ENCODE measurements at regions not wholly inside any gene's neighbourhood (a gene's known extent, or its start where the extent isn't known, plus 50 kb on each side); places are given as distances from the start of the nearest gene placed in this dataset.

DNA sequence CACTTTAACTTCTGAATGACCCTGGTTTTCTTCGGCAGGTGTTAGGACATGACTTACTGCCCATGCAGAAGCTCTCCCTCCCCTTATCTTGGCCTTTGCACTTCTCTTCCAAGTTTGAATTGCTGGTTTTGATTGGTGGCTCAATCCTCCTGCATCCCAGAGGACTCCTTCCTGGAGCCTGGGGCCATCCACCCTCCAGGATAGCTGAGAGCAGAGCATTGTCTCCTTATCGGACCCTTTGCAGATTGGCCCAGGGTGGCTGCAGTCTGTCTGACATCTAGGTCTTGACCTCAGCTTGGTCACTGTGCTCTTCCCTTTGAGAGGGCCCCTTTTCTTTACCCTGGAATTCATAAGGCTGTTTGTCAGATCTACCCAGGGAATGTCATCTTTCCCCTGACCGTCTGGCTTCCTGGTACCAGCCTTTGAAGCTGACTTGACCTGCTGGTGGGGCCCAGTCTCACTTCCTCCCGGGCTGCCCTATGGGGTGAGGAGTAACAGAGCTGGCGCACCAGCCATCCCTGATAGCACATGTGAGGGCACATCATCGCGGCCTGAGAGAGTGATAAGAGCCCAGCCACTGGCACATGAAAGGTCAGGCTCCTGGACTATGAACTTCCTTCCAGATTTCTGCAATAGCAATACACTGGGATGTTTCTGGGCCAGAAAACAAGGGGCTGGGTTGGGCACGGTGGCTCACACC is 172.9 kb upstream of the UBL3 start:
- TF ChIP-seq, protein P1, sequence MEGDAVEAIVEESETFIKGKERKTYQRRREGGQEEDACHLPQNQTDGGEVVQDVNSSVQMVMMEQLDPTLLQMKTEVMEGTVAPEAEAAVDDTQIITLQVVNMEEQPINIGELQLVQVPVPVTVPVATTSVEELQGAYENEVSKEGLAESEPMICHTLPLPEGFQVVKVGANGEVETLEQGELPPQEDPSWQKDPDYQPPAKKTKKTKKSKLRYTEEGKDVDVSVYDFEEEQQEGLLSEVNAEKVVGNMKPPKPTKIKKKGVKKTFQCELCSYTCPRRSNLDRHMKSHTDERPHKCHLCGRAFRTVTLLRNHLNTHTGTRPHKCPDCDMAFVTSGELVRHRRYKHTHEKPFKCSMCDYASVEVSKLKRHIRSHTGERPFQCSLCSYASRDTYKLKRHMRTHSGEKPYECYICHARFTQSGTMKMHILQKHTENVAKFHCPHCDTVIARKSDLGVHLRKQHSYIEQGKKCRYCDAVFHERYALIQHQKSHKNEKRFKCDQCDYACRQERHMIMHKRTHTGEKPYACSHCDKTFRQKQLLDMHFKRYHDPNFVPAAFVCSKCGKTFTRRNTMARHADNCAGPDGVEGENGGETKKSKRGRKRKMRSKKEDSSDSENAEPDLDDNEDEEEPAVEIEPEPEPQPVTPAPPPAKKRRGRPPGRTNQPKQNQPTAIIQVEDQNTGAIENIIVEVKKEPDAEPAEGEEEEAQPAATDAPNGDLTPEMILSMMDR (IDR thresholded peaks at IDR 0.05; ENCODE audit: low read depth, low read length), result no peak
- in situ Hi-C loops (cut with HindIII; ENCODE audit: low sequenced_read_pairs), result no loop called here
- no peak for DNase-seq (ENCODE audit: low read depth, low spot score)
- H3K4me3 ChIP-seq (ENCODE audit: low read depth, low read length), result no peak overlapping the region

DNA sequence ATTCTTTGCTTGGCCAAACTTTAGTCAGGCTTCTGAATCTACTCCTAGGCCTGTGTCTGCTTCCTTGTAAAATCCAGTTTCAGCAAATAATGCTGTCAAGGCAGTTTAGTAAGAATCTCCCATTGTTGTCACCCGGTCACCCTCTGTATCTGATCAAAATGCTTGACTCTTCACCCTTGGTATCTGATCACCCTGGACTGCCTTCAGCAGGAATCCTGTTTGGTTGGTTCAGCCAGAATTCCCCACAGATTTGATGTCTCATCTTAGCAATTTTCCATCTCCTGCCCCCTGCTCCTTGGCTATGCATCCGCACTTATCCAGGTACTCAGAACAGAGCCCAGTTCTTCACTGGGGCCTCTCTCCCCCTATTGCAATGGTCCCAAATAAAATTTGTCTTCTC is 172.4 kb upstream of the UBL3 start:
- TF ChIP-seq, protein P1 (IDR thresholded peaks at IDR 0.05; ENCODE audit: low read depth, low read length), result no peak
- no peak overlapping the region for H3K4me3 ChIP-seq (ENCODE audit: low read depth, low read length)
- DNase-seq (ENCODE audit: low read depth, low spot score), result no peak
- in situ Hi-C loops (cut with HindIII; ENCODE audit: low sequenced_read_pairs), result no loop called here

DNA sequence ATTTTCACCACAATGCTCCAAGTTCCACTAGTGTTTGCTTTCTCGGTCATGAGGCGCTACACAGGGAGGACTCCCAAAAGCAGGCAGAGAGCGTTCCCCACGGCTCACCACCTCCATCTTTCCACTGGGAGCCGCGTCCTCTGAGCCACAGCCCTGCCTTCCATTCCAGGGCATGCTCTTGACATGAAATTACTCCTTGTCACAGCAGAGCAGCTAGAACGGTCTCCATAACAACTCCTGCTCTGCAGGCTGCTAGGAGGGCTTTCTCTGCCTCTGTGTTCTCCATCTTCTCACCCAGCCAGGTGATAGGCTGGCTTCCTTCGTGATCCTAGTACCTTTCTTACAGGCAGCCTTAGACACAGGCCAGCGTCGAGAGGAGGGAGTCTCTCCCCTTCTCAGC is 171.8 kb upstream of the UBL3 start:
- in situ Hi-C loops (cut with HindIII; ENCODE audit: low sequenced_read_pairs), result no loop called here
- TF ChIP-seq, protein P1 (IDR thresholded peaks at IDR 0.05; ENCODE audit: low read depth, low read length), result no peak
- no peak overlapping the region for H3K4me3 ChIP-seq (ENCODE audit: low read depth, low read length)
- no peak for DNase-seq (ENCODE audit: low read depth, low spot score)

DNA sequence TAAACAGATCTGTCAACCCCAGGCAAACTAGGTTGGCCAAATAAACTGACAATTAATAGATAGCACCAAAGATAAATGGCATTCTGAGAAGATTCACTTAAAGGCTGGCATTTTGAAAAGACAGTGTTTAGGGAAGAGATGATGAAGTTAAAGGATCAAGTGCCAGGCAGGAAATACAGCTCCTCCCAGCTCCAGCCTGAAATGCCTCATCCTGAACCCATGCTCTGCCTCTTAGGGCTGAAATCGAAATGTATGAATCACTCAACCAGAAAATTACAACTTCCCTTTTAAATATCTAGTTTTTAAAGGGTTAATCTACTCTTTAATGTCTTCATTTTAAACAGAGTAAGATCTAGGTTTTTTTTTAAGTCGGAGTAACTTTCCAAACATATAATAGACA is 171.2 kb upstream of the UBL3 start:
- DNase-seq (ENCODE audit: low read depth, low spot score), result no peak
- in situ Hi-C loops (cut with HindIII; ENCODE audit: low sequenced_read_pairs), result no loop called here
- H3K4me3 ChIP-seq (ENCODE audit: low read depth, low read length), result no peak overlapping the region
- TF ChIP-seq, protein P1 (IDR thresholded peaks at IDR 0.05; ENCODE audit: low read depth, low read length), result no peak

DNA sequence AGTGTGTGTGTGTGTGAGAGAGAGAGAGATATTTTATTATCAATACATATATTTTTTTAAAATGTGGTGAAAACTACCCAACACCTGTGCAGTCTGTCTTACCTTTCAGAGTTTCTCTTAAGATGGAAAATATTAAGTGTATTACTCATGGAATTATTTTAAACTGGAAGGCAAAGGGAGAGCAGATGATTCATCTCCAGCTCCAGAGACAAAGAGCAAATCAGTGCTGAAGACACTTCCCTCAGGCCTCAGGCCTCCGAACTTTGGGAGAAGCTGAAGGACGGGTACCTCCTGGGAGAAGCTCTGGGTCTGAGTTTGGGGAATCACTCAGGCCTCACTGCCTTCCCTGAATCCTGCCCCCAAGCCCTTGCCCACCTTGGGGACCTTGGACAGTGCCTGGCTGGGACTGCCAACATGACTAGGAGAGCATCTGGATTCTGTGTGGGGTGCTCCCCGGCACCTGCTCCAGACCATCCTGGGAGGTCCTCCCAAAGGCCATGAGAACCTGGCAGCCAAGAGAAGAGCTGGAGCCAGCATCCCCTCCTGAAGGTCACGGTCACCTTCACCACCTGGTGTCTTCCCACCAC is 170.4 kb upstream of the UBL3 start:
- no peak overlapping the region for H3K4me3 ChIP-seq (ENCODE audit: low read depth, low read length)
- DNase-seq (ENCODE audit: low read depth, low spot score), result peak; percentile 33
- TF ChIP-seq, protein P1 (IDR thresholded peaks at IDR 0.05; ENCODE audit: low read depth, low read length), result no peak
- in situ Hi-C loops (cut with HindIII; ENCODE audit: low sequenced_read_pairs), result no loop called here

DNA sequence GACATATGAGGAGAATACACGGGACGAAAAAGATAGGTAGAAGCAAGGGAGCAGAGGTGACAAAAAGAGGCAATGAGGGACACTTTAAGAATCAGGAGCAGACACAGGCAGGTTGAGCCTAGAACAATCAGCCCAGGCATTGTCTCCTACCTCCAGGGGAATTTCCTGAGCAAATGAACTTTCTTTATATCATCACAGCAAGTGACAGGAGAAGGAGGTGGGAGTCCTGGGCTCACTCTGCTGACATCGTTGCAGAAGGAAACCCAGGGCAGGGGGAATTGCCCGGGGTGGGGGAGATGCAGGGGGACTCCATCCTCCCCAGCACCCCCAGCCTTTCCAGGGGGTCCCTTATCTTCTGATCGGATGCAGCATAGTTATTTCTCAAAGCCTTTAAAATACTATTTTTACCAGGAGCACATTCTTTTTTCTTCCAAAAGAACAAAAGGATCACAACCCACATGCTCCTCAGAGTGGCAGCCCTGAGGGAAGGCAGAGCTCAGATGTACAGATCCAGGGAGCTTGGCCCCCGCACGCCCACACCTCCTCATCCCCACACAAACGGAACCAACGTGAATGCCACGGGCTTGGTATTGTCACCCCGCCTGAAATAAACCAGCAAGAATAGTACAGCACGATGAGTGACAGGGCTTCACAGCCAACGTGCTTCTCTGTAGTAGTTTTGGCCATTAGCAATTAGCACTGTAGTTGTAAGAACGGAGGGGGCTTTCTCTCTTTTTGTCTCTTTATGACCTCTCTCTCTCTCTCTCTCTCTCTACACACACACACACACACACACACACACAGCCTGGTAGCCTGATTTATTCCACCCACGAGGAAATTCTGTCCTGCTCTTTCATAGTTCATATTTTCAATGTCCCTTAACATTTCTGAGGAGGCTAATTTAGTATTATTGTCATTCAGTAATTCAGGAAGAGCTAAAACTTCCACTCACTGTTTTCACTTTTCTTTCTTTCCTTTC is 169.5 kb upstream of the UBL3 start:
- in situ Hi-C loops (cut with HindIII; ENCODE audit: low sequenced_read_pairs), result no loop called here
- no peak for DNase-seq (ENCODE audit: low read depth, low spot score)
- TF ChIP-seq, protein P1 (IDR thresholded peaks at IDR 0.05; ENCODE audit: low read depth, low read length), result no peak
- no peak overlapping the region for H3K4me3 ChIP-seq (ENCODE audit: low read depth, low read length)

Measured in astrocyte of the spinal cord (primary cell).